NCI-H526 treated with DMSO at 0.1 percent for 48 hours (cell line): ENCODE measurements at regions not wholly inside any gene's neighbourhood (a gene's known extent, or its start where the extent isn't known, plus 50 kb on each side); places are given as distances from the start of the nearest gene placed in this dataset.

ENCODE experiments used
- DNase-seq: peaks from one replicate; lab custom pipeline; 2025; lab: John Stamatoyannopoulos, UW

GRCh38 chr3:21801631-21802030 is 50.6 kb upstream of the ZNF385D start:
- DNase-seq, result no peak

- no peak for DNase-seq
Measured at GRCh38 chr3:21803604-21804003, 52.6 kb upstream of the ZNF385D start.

GRCh38 chr3:21804330-21804729 is 53.3 kb upstream of the ZNF385D start:
- no peak for DNase-seq

DNA sequence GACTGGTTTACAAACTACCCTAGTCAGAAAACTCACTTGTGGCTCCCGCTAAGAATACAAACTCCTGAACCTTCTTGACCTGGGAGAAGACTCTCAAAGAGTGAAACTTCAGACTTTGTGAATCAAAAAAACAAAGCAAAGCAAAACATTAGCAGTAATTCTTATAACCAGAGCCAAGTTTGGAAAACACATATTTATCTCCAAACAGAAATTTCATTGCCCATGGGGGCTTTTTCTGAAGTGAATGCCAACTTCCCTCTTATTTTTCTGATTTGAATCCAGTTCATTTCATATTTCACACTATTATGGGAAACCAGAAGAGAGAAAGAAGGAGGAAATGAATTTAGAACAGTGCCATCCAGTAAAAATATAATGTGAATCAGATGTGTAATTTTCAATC is 55.7 kb upstream of the ZNF385D start:
- DNase-seq, result no peak

DNA sequence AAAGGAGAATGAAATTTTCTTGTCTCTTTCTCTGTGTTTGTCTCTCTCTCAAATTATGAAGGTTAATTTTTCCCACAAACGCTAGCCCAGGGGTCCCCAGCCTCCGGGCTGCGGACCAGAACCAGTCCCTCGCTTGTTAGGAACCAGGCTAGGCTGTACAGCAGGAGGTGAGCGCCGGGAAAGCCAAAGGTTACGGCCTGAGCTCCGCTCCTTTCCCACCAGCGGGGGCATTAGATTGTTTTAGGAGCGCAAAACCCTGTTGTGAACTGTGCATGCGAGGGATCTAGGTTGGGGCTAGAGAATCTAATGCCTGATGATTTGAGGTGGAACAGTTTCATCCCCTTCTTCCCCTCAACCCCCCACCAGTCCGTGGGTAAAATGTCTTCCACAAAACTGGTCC is 74.7 kb upstream of the ZNF385D start:
- no peak for DNase-seq

- no peak for DNase-seq
Measured at GRCh38 chr3:21826416-21826815, 75.4 kb upstream of the ZNF385D start.

DNA sequence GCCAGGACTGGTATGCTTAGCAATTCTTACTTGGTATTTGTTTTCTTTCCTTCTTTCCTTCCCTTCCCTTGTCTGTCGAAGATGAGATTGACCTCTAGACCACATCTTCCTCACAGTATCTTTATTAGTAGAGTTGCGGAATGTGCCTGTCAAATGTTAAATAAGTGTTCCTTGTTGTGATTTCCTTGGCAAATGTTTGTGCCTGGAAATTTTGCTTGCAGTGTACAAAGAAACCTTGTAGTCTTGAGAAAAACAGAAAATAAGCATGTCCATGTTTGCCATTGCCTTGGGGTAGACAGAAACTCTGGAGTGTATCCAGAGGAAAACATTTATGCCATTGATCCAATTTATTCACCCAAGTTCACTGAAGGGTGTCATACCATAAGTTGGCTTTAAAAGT is 79.5 kb upstream of the ZNF385D start:
- DNase-seq, result no peak

- DNase-seq, result no peak
Measured at GRCh38 chr3:21835264-21835663, 84.3 kb upstream of the ZNF385D start.

GRCh38 chr3:21836227-21836626 is 85.2 kb upstream of the ZNF385D start:
- no peak for DNase-seq

- no peak for DNase-seq
Measured at GRCh38 chr3:21839176-21839575, 88.2 kb upstream of the ZNF385D start.

- no peak for DNase-seq
Measured at GRCh38 chr3:21839592-21839991, 88.6 kb upstream of the ZNF385D start.

DNA sequence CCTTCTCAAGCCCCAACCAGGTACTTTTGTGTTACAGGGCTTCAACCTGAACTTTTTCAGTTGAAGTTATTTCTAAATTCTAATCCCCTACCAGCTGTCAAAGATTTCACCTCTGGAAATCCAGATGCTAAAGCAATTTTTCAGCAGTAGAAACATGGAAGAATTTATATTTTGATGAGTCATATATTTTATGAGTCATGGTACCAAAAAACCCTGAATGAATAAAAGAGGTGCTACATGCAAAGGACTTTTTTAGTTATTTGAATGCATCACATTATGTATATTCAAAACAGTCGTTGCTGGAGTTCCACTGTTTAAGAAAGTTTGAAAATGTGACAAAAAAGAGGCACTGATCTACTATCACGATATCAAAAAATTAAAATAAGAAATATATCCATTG is 96.0 kb upstream of the ZNF385D start:
- DNase-seq, result no peak

GRCh38 chr3:21859124-21860081 is 108.4 kb upstream of the ZNF385D start:
- DNase-seq, result no peak

GRCh38 chr3:21860082-21860475 is 109.1 kb upstream of the ZNF385D start:
- DNase-seq, result peak; percentile 35

- DNase-seq, result no peak
Measured at GRCh38 chr3:21860657-21861056, 109.6 kb upstream of the ZNF385D start.

DNA sequence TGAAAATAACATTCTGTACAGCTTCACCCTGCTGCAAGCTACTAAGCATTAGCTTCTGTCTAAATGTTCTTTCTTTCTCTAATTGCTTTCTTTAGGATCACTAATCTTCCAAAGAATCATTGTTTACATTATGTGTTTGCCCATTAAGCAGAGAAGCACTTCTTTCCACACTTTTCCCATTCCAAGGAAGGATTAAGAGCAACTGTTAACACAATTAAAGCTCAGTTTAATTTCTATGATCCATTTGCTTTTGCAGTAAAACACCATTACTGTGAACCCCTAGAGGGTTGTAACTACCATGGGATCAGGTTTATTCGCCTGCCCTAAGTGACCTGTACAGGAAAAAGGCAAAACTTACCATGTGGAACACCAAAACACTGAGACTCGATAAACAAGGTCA is 125.8 kb upstream of the ZNF385D start:
- DNase-seq, result no peak

DNA sequence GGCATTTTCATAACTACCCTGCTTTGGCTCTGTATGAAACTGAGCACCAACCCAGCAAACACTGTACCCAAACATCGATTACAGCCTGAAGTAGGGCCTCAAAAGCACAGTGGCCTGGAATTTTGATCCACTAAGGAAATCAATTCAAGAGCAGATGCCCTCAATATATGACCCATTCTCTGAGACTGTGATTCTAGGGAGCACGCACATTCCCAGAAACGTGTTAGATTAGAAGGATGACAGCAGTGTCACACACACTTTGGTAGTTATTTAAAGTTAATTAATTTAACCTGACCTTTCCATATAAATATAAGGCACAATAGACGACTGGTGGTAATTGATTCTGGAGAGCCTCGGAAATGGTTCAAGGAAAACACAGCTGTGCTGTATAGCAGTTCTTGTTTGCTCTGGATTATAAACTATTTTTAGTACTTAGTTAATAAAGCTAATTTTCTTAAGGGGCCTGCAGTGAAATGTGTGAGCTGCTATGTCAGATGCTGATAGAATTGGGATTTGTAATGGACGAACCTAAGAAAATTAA is 126.3 kb upstream of the ZNF385D start:
- no peak for DNase-seq

- no peak for DNase-seq
Measured at GRCh38 chr3:21879184-21879886, 128.3 kb upstream of the ZNF385D start.

DNA sequence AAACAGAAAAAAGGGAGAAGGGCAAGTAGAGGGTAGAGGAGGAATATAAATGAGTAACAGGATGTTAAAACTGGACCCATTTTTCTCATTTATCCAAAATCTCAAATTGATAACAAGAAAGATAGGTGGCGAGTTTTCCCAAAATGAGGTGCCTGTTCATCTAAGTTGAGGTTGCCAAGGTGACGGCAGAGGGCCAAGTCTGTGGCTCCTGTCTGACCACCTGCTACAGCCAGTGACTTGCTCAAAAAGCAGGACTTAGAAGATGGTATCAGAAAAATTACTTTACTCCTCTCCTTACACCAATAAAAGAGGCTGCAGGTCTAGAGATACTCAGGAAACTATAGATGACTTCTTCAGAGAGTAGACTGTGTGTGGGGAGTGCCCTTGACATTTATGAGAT is 137.6 kb upstream of the ZNF385D start:
- DNase-seq, result no peak

- DNase-seq, result no peak
Measured at GRCh38 chr3:21889166-21889565, 138.2 kb upstream of the ZNF385D start.

DNA sequence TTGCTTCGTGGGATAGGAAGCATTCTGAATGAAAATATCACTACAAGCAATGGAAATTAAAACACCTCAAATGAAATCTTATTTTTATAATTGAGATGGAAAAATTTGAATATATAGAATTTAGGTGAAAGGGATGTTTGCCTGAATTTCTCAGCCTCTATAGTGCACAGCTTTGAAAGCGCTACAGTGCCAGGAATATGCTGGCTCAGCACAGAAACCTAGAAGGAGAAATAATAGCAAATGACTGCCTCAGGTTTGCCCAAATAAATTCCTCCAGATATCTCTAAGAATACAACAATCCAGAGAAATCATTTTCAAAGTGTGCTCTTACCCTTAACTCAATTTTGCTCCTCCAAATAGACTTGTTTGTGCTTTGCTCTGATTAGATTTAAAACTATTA is 141.1 kb upstream of the ZNF385D start:
- no peak for DNase-seq

DNA sequence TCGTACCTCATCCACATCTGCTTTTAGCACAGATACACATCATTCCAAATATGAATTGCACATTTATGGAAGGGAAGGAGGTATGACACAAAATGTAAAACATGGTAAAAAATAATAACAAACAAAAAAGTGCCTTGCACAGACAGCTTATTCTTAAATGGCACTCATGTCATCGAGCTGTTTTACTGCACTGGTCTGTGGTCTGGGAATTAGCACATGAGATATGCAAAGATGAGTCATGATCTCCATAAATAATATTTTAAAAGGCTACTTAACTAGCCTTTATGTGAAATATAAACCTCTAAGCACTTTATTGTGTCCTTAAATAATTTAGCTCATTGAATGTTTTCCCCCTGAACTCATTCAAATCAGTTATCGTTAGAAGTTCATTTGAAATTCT is 142.2 kb upstream of the ZNF385D start:
- peak; percentile 88 for DNase-seq
